ENCODE measurements at regions not wholly inside any gene's neighbourhood (a gene's known extent, or its start where the extent isn't known, plus 50 kb on each side); places are given as distances from the start of the nearest gene placed in this dataset.

- no CpG with 5 or more reads among the region's 1 CpG for WGBS (ENCODE audit: insufficient coverage, low lambda C conversion rate)
- Histone ChIP-seq H3K4me3 (ENCODE audit: low read length) (no peak overlapping the region), H3K4me1 (ENCODE audit: control insufficient read depth, insufficient read depth, low read length) (no peaks in the 10 kb centered on the region), H3K27me3 (ENCODE audit: control insufficient read depth, insufficient read depth, low read length) (no peaks in the 10 kb centered on the region), H3K27ac (ENCODE audit: low read length) (no peak overlapping the region), H3K9me3 (ENCODE audit: control insufficient read depth, low read depth, low read length) (no peaks in the 10 kb centered on the region), H3K36me3 (ENCODE audit: control insufficient read depth, insufficient read depth, low read length) (no peaks in the 10 kb centered on the region)
- no peak for DNase-seq
Measured at GRCh38 chr3:106814231-106814630, 563.0 kb upstream of the CCDC54 start.

- H3K27me3 ChIP-seq (ENCODE audit: control insufficient read depth, insufficient read depth, low read length): no peaks in the 10 kb centered on the region
- WGBS (ENCODE audit: insufficient coverage, low lambda C conversion rate): 90% methylated on average over 1 of the region's 2 CpGs
- H3K4me3 ChIP-seq (ENCODE audit: low read length): no peak overlapping the region
- no peaks in the 10 kb centered on the region for H3K36me3 ChIP-seq (ENCODE audit: control insufficient read depth, insufficient read depth, low read length)
- no peak for DNase-seq
- no peak overlapping the region for H3K27ac ChIP-seq (ENCODE audit: low read length)
- H3K9me3 ChIP-seq (ENCODE audit: control insufficient read depth, low read depth, low read length): no peaks in the 10 kb centered on the region
- no peaks in the 10 kb centered on the region for H3K4me1 ChIP-seq (ENCODE audit: control insufficient read depth, insufficient read depth, low read length)
Measured at GRCh38 chr3:106816838-106817237, 560.4 kb upstream of the CCDC54 start.

- no CpG with 5 or more reads among the region's 5 CpGs for WGBS (ENCODE audit: insufficient coverage, low lambda C conversion rate)
- no peaks in the 10 kb centered on the region for H3K4me1 ChIP-seq (ENCODE audit: control insufficient read depth, insufficient read depth, low read length)
- H3K27ac ChIP-seq (ENCODE audit: low read length): no peak overlapping the region
- no peak overlapping the region for H3K4me3 ChIP-seq (ENCODE audit: low read length)
- no peaks in the 10 kb centered on the region for H3K36me3 ChIP-seq (ENCODE audit: control insufficient read depth, insufficient read depth, low read length)
- no peaks in the 10 kb centered on the region for H3K27me3 ChIP-seq (ENCODE audit: control insufficient read depth, insufficient read depth, low read length)
- no peak for DNase-seq
- no peaks in the 10 kb centered on the region for H3K9me3 ChIP-seq (ENCODE audit: control insufficient read depth, low read depth, low read length)
Measured at GRCh38 chr3:106817706-106818105, 559.5 kb upstream of the CCDC54 start.

GRCh38 chr3:106819440-106819839 lies 557.8 kb upstream of the CCDC54 start:
- no peak for DNase-seq
- no peak overlapping the region for H3K27ac ChIP-seq (ENCODE audit: low read length)
- no peaks in the 10 kb centered on the region for H3K27me3 ChIP-seq (ENCODE audit: control insufficient read depth, insufficient read depth, low read length)
- no peak overlapping the region for H3K4me3 ChIP-seq (ENCODE audit: low read length)
- no peaks in the 10 kb centered on the region for H3K9me3 ChIP-seq (ENCODE audit: control insufficient read depth, low read depth, low read length)
- H3K36me3 ChIP-seq (ENCODE audit: control insufficient read depth, insufficient read depth, low read length): no peaks in the 10 kb centered on the region
- no peaks in the 10 kb centered on the region for H3K4me1 ChIP-seq (ENCODE audit: control insufficient read depth, insufficient read depth, low read length)
- no CpG with 5 or more reads among the region's 1 CpG for WGBS (ENCODE audit: insufficient coverage, low lambda C conversion rate)

- Histone ChIP-seq H3K36me3 (ENCODE audit: control insufficient read depth, insufficient read depth, low read length) (no peaks in the 10 kb centered on the region), H3K9me3 (ENCODE audit: control insufficient read depth, low read depth, low read length) (no peaks in the 10 kb centered on the region), H3K4me3 (ENCODE audit: low read length) (no peak overlapping the region), H3K27ac (ENCODE audit: low read length) (no peak overlapping the region), H3K27me3 (ENCODE audit: control insufficient read depth, insufficient read depth, low read length) (no peaks in the 10 kb centered on the region), H3K4me1 (ENCODE audit: control insufficient read depth, insufficient read depth, low read length) (no peaks in the 10 kb centered on the region)
- WGBS (ENCODE audit: insufficient coverage, low lambda C conversion rate): 89% methylated on average over 3 of the region's 19 CpGs
- DNase-seq: no peak
Measured at GRCh38 chr3:106820726-106821362, 556.4 kb upstream of the CCDC54 start.

GRCh38 chr3:106821801-106822200 lies 555.4 kb upstream of the CCDC54 start:
- no CpG with 5 or more reads among the region's 7 CpGs for WGBS (ENCODE audit: insufficient coverage, low lambda C conversion rate)
- no peak for DNase-seq

GRCh38 chr3:106822204-106822603 lies 555.0 kb upstream of the CCDC54 start:
- no peak overlapping the region for H3K27ac ChIP-seq (ENCODE audit: low read length)
- no peak for DNase-seq
- WGBS (ENCODE audit: insufficient coverage, low lambda C conversion rate): no CpG with 5 or more reads among the region's 11 CpGs
- H3K27me3 ChIP-seq (ENCODE audit: control insufficient read depth, insufficient read depth, low read length): no peaks in the 10 kb centered on the region
- H3K4me1 ChIP-seq (ENCODE audit: control insufficient read depth, insufficient read depth, low read length): no peaks in the 10 kb centered on the region
- no peaks in the 10 kb centered on the region for H3K9me3 ChIP-seq (ENCODE audit: control insufficient read depth, low read depth, low read length)
- no peaks in the 10 kb centered on the region for H3K36me3 ChIP-seq (ENCODE audit: control insufficient read depth, insufficient read depth, low read length)
- H3K4me3 ChIP-seq (ENCODE audit: low read length): no peak overlapping the region

More at GRCh38 chr3:106821801-106822200, 555.4 kb upstream of the CCDC54 start:
- no peaks in the 10 kb centered on the region for H3K36me3 ChIP-seq (ENCODE audit: control insufficient read depth, insufficient read depth, low read length)
- no peak overlapping the region for H3K4me3 ChIP-seq (ENCODE audit: low read length)
- H3K27me3 ChIP-seq (ENCODE audit: control insufficient read depth, insufficient read depth, low read length): no peaks in the 10 kb centered on the region
- H3K9me3 ChIP-seq (ENCODE audit: control insufficient read depth, low read depth, low read length): no peaks in the 10 kb centered on the region
- H3K4me1 ChIP-seq (ENCODE audit: control insufficient read depth, insufficient read depth, low read length): no peaks in the 10 kb centered on the region
- no peak overlapping the region for H3K27ac ChIP-seq (ENCODE audit: low read length)

GRCh38 chr3:106823701-106824100 lies 553.5 kb upstream of the CCDC54 start:
- no peak for DNase-seq
- Histone ChIP-seq H3K36me3 (ENCODE audit: control insufficient read depth, insufficient read depth, low read length) (no peaks in the 10 kb centered on the region), H3K9me3 (ENCODE audit: control insufficient read depth, low read depth, low read length) (no peaks in the 10 kb centered on the region), H3K4me3 (ENCODE audit: low read length) (no peak overlapping the region), H3K27me3 (ENCODE audit: control insufficient read depth, insufficient read depth, low read length) (no peaks in the 10 kb centered on the region), H3K4me1 (ENCODE audit: control insufficient read depth, insufficient read depth, low read length) (no peaks in the 10 kb centered on the region), H3K27ac (ENCODE audit: low read length) (no peak overlapping the region)
- WGBS (ENCODE audit: insufficient coverage, low lambda C conversion rate): no CpG with 5 or more reads among the region's 3 CpGs

- no peak overlapping the region for H3K4me3 ChIP-seq (ENCODE audit: low read length)
- no peaks in the 10 kb centered on the region for H3K9me3 ChIP-seq (ENCODE audit: control insufficient read depth, low read depth, low read length)
- no peak overlapping the region for H3K27ac ChIP-seq (ENCODE audit: low read length)
- WGBS (ENCODE audit: insufficient coverage, low lambda C conversion rate): no CpG with 5 or more reads among the region's 1 CpG
- H3K27me3 ChIP-seq (ENCODE audit: control insufficient read depth, insufficient read depth, low read length): no peaks in the 10 kb centered on the region
- no peak for DNase-seq
- no peaks in the 10 kb centered on the region for H3K36me3 ChIP-seq (ENCODE audit: control insufficient read depth, insufficient read depth, low read length)
- no peaks in the 10 kb centered on the region for H3K4me1 ChIP-seq (ENCODE audit: control insufficient read depth, insufficient read depth, low read length)
Measured at GRCh38 chr3:106824856-106825255, 552.4 kb upstream of the CCDC54 start.

GRCh38 chr3:106825962-106826605 lies 551.2 kb upstream of the CCDC54 start:
- WGBS (ENCODE audit: insufficient coverage, low lambda C conversion rate): 77% methylated on average over 3 of the region's 4 CpGs
- no peaks in the 10 kb centered on the region for H3K27me3 ChIP-seq (ENCODE audit: control insufficient read depth, insufficient read depth, low read length)
- DNase-seq: no peak
- no peak overlapping the region for H3K4me3 ChIP-seq (ENCODE audit: low read length)
- no peak overlapping the region for H3K27ac ChIP-seq (ENCODE audit: low read length)
- H3K4me1 ChIP-seq (ENCODE audit: control insufficient read depth, insufficient read depth, low read length): no peaks in the 10 kb centered on the region
- H3K9me3 ChIP-seq (ENCODE audit: control insufficient read depth, low read depth, low read length): no peaks in the 10 kb centered on the region
- H3K36me3 ChIP-seq (ENCODE audit: control insufficient read depth, insufficient read depth, low read length): no peaks in the 10 kb centered on the region

GRCh38 chr3:106826791-106827311 lies 550.4 kb upstream of the CCDC54 start:
- no peaks in the 10 kb centered on the region for H3K27me3 ChIP-seq (ENCODE audit: control insufficient read depth, insufficient read depth, low read length)
- WGBS (ENCODE audit: insufficient coverage, low lambda C conversion rate): 78% methylated on average over 1 of the region's 4 CpGs
- no peaks in the 10 kb centered on the region for H3K9me3 ChIP-seq (ENCODE audit: control insufficient read depth, low read depth, low read length)
- H3K4me1 ChIP-seq (ENCODE audit: control insufficient read depth, insufficient read depth, low read length): no peaks in the 10 kb centered on the region
- H3K27ac ChIP-seq (ENCODE audit: low read length): no peak overlapping the region
- no peak overlapping the region for H3K4me3 ChIP-seq (ENCODE audit: low read length)
- H3K36me3 ChIP-seq (ENCODE audit: control insufficient read depth, insufficient read depth, low read length): no peaks in the 10 kb centered on the region
- DNase-seq: no peak
